ENCODE measurements at regions not wholly inside any gene's neighbourhood (a gene's known extent, or its start where the extent isn't known, plus 50 kb on each side); places are given as distances from the start of the nearest gene placed in this dataset.
"Not testable (repeated sequence)": the region's sequence is repeated elsewhere in the genome, so short reads cannot be mapped to it uniquely, and the experiment has no call there.

DNA sequence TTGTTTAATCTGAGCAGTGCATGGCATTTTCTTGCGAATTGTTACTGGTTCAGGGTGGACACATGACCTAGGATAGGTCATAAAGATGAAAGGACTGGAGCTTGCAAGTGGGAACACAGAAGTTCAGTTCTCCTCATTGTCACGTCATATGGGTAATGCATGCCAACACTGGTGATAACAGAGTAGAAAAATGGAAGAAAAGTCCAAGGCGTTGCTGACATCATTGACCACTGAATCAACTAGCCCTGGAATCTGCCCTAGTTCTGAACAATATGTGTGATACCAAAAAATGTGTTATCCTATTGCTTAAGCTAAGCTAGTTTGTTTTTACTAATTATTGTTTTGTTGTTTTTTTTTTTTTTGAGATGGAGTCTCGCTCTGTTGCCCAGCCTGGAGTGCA lies 234.2 kb upstream of the MAF start:
- no peaks in the 10 kb centered on the region for H3K23me2 ChIP-seq (ENCODE audit: insufficient read length, low read depth, low read length, poor library complexity, severe bottlenecking)
- no peaks in the 10 kb centered on the region for H3K79me1 ChIP-seq (ENCODE audit: insufficient read depth, low read depth, low read length, poor library complexity, severe bottlenecking)
- H3K36me3 Mint-ChIP-seq (ENCODE audit: insufficient read depth in 1 of 3, low read depth in 3 of 3), result no peaks in the 10 kb centered on the region
- no peak overlapping the region for H2BK20ac ChIP-seq (ENCODE audit: low read depth, low read length, poor library complexity, severe bottlenecking)
- H3K9me3 ChIP-seq (ENCODE audit: control insufficient read depth, low read depth, low read length), result no peaks in the 10 kb centered on the region
- H2BK120ac ChIP-seq (ENCODE audit: low read depth, low read length, poor library complexity, severe bottlenecking), result no peak overlapping the region
- H3K79me2 ChIP-seq (ENCODE audit: insufficient read depth, low read length), result no peaks in the 10 kb centered on the region
- no peak overlapping the region for H2AFZ ChIP-seq (ENCODE audit: low read length)
- no peak overlapping the region for H3K27ac ChIP-seq (ENCODE audit: insufficient read length, low read depth, low read length)
- no peak overlapping the region for H3K27ac Mint-ChIP-seq
- no peak overlapping the region for H3K4me3 Mint-ChIP-seq
- no peak overlapping the region for H3K9ac ChIP-seq (ENCODE audit: extremely low read depth, insufficient read length, low read length)
- H3T11ph ChIP-seq (ENCODE audit: low read length), result no peak overlapping the region
- no peaks in the 10 kb centered on the region for H3K27me3 Mint-ChIP-seq (ENCODE audit: low read depth)
- no peaks in the 10 kb centered on the region for H3K27me3 ChIP-seq (ENCODE audit: insufficient read depth, low read length)
- TF ChIP-seq, protein P1, sequence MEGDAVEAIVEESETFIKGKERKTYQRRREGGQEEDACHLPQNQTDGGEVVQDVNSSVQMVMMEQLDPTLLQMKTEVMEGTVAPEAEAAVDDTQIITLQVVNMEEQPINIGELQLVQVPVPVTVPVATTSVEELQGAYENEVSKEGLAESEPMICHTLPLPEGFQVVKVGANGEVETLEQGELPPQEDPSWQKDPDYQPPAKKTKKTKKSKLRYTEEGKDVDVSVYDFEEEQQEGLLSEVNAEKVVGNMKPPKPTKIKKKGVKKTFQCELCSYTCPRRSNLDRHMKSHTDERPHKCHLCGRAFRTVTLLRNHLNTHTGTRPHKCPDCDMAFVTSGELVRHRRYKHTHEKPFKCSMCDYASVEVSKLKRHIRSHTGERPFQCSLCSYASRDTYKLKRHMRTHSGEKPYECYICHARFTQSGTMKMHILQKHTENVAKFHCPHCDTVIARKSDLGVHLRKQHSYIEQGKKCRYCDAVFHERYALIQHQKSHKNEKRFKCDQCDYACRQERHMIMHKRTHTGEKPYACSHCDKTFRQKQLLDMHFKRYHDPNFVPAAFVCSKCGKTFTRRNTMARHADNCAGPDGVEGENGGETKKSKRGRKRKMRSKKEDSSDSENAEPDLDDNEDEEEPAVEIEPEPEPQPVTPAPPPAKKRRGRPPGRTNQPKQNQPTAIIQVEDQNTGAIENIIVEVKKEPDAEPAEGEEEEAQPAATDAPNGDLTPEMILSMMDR (conservative IDR thresholded peaks at IDR 0.05), result no peak
- H4K8ac ChIP-seq (replicated peaks; ENCODE audit: insufficient read length, low read depth, low read length), result no peak overlapping the region
- H3K9me3 Mint-ChIP-seq, result no peaks in the 10 kb centered on the region
- no peak overlapping the region for H3K14ac ChIP-seq (ENCODE audit: insufficient read depth, low read length)
- no peak overlapping the region for H4K91ac ChIP-seq (ENCODE audit: insufficient read length, low read depth, low read length)
- H2AK5ac ChIP-seq (ENCODE audit: insufficient read length, low read length), result no peak overlapping the region
- no peak overlapping the region for H2BK5ac ChIP-seq (ENCODE audit: insufficient read length, low read length)
- H3K56ac ChIP-seq (ENCODE audit: insufficient read length, low read depth, low read length), result no peak overlapping the region
- H2BK15ac ChIP-seq (ENCODE audit: low read depth, low read length), result no peak overlapping the region
- no peak overlapping the region for H3K4ac ChIP-seq (ENCODE audit: low read depth, low read length)
- DNase-seq, result no peak
- no peak overlapping the region for H4K5ac ChIP-seq (ENCODE audit: insufficient read length, low read depth, low read length)
- H2BK12ac ChIP-seq (ENCODE audit: insufficient read length, low read depth, low read length), result no peak overlapping the region
- no CpG with 5 or more reads among the region's 4 CpGs for WGBS (ENCODE audit: extremely low coverage, insufficient read length, low lambda C conversion rate)
- no peak overlapping the region for H3K18ac ChIP-seq (ENCODE audit: insufficient read length, low read depth, low read length)
- no peaks in the 10 kb centered on the region for H3K4me1 Mint-ChIP-seq
- no peaks in the 10 kb centered on the region for H3K4me1 ChIP-seq (ENCODE audit: insufficient read depth, low read length)
- H4K20me1 ChIP-seq (ENCODE audit: control insufficient read depth, insufficient read depth, insufficient read length), result no peaks in the 10 kb centered on the region
- H3K23ac ChIP-seq (ENCODE audit: insufficient read length, low read depth, low read length), result no peak overlapping the region
- H3K4me2 ChIP-seq (ENCODE audit: insufficient read depth, insufficient read length, low read length), result no peak overlapping the region

DNA sequence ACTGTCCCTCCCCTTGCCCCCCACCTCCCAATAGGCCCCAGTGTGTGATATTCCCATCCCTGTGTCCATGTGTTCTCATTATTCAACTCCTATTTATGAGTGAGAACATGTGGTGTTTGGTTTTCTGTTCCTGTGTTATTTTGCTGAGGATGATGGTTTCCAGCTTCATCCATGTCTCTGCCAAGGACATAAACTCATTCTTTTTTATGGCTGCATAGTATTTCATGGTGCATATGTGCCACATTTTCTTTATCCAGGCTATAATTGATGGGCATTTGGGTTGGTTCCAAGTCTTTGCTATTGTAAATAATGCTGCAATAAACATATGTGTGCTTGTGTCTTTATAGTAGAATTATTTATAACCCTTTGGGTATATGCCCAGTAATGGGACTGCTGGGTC lies 233.5 kb upstream of the MAF start:
- not testable (repeated sequence) for H3K36me3 Mint-ChIP-seq (ENCODE audit: insufficient read depth in 1 of 3, low read depth in 3 of 3); H4K20me1 ChIP-seq (ENCODE audit: control insufficient read depth, insufficient read depth, insufficient read length)

More for the DNA sequence above, 233.5 kb upstream of the MAF start:
- H3K23me2 ChIP-seq (ENCODE audit: insufficient read length, low read depth, low read length, poor library complexity, severe bottlenecking); H3K9me3 ChIP-seq (ENCODE audit: control insufficient read depth, low read depth, low read length); H3K27me3 Mint-ChIP-seq (ENCODE audit: low read depth); H2AK5ac ChIP-seq (ENCODE audit: insufficient read length, low read length); H3K9ac ChIP-seq (ENCODE audit: extremely low read depth, insufficient read length, low read length); H4K91ac ChIP-seq (ENCODE audit: insufficient read length, low read depth, low read length); H3K79me2 ChIP-seq (ENCODE audit: insufficient read depth, low read length); H3K27me3 ChIP-seq (ENCODE audit: insufficient read depth, low read length); H3K14ac ChIP-seq (ENCODE audit: insufficient read depth, low read length); H3K4me1 Mint-ChIP-seq; H2BK120ac ChIP-seq (ENCODE audit: low read depth, low read length, poor library complexity, severe bottlenecking); H3K18ac ChIP-seq (ENCODE audit: insufficient read length, low read depth, low read length); H3K27ac Mint-ChIP-seq; H3K4me3 Mint-ChIP-seq; H3K56ac ChIP-seq (ENCODE audit: insufficient read length, low read depth, low read length); H2BK12ac ChIP-seq (ENCODE audit: insufficient read length, low read depth, low read length); H3K4me1 ChIP-seq (ENCODE audit: insufficient read depth, low read length); H4K5ac ChIP-seq (ENCODE audit: insufficient read length, low read depth, low read length); H2BK20ac ChIP-seq (ENCODE audit: low read depth, low read length, poor library complexity, severe bottlenecking); H2AFZ ChIP-seq (ENCODE audit: low read length); H3K23ac ChIP-seq (ENCODE audit: insufficient read length, low read depth, low read length); H2BK5ac ChIP-seq (ENCODE audit: insufficient read length, low read length); DNase-seq; H3K27ac ChIP-seq (ENCODE audit: insufficient read length, low read depth, low read length); H3K9me3 Mint-ChIP-seq; H4K8ac ChIP-seq (replicated peaks; ENCODE audit: insufficient read length, low read depth, low read length); H3K4ac ChIP-seq (ENCODE audit: low read depth, low read length); H2BK15ac ChIP-seq (ENCODE audit: low read depth, low read length); H3T11ph ChIP-seq (ENCODE audit: low read length); H3K4me2 ChIP-seq (ENCODE audit: insufficient read depth, insufficient read length, low read length); H3K79me1 ChIP-seq (ENCODE audit: insufficient read depth, low read depth, low read length, poor library complexity, severe bottlenecking): not testable (repeated sequence)

Data from H9 (cell line).